ENCODE measurements at regions not wholly inside any gene's neighbourhood (a gene's known extent, or its start where the extent isn't known, plus 50 kb on each side); places are given as distances from the start of the nearest gene placed in this dataset.

DNA sequence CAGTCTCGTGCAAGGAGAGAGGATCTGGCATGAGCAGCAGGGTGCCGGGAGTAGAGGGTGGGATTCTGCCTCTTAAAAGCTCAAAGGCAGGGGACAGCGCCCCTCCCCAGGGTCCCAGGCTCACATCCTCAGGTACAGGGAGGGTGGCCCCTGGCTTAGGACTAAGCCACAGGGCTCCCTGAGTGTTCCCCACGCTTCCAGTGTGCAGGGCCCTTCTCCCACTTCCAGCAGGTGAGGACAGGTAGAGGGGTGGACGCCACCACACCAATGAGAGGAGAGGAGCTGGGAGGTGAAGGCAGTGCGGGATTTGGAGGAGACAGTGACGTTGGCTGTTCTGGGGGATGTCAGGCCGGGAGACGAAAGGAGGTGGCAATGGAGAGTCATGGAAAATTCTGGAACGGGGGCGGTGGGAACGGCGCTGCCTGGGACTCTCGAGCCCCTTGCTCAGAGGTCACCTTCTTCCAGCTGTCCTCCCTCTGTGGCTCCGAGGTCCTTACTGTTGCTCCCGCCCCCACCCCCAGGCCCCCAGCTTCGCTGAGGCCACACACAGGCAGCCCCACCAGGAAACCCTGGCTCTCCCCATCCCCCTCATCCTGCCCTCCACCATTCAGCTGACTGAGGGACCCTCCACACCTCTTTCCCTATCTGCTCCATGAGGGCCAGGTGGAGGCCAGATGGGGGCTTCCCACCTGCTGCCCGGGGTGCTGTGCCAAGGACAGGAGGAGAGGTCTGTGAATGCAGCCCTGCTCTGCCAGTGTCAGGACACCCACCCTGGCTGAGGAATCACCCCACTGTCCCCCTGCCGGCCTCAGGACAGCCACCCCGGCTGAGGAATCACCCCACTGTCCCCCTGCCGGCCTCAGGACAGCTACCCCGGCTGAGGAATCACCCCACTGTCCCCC lies 57.7 kb upstream of the ACSF3 start:
- TF ChIP-seq SIN3A (IDR thresholded peaks at IDR 0.05; ENCODE audit: borderline replicate concordance, insufficient read depth, low read length) (no peak), POLR2AphosphoS5 (IDR thresholded peaks at IDR 0.05; ENCODE audit: low read depth, low read length) (no peak), TAF1 (IDR thresholded peaks at IDR 0.05; ENCODE audit: borderline replicate concordance, insufficient read depth, low read length) (no peak)

Data from PFSK-1 (cell line).